ENCODE measurements at regions not wholly inside any gene's neighbourhood (a gene's known extent, or its start where the extent isn't known, plus 50 kb on each side); places are given as distances from the start of the nearest gene placed in this dataset.

DNA sequence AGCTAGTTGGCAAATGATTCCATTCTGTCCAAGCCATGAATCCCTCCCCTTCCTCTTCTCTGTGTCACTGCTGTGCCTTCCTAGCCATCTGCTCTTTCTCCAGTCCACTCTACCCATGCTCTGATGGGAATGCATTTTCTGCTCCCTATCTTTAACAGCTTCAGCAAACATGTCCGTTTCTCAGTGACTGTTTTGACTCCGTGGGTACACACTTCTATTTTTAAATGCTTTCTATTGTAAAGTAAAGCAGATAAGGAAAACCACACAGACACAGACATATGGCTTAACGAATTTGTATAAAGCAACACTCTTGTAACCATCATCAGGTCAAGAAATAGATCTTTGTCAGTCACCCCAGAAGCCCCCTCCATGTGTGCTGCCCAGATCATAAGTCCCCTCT, 72.4 kb upstream of the KLHL13 start:
- no peaks in the 10 kb centered on the region for H3K36me3 ChIP-seq (ENCODE audit: control insufficient read depth, insufficient read depth, low read length)
- TF ChIP-seq, protein P1, sequence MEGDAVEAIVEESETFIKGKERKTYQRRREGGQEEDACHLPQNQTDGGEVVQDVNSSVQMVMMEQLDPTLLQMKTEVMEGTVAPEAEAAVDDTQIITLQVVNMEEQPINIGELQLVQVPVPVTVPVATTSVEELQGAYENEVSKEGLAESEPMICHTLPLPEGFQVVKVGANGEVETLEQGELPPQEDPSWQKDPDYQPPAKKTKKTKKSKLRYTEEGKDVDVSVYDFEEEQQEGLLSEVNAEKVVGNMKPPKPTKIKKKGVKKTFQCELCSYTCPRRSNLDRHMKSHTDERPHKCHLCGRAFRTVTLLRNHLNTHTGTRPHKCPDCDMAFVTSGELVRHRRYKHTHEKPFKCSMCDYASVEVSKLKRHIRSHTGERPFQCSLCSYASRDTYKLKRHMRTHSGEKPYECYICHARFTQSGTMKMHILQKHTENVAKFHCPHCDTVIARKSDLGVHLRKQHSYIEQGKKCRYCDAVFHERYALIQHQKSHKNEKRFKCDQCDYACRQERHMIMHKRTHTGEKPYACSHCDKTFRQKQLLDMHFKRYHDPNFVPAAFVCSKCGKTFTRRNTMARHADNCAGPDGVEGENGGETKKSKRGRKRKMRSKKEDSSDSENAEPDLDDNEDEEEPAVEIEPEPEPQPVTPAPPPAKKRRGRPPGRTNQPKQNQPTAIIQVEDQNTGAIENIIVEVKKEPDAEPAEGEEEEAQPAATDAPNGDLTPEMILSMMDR (IDR thresholded peaks at IDR 0.05; ENCODE audit: insufficient read depth, low read length, poor library complexity, severe bottlenecking) = no peak
- no peak for DNase-seq (ENCODE audit: low read depth)
- H3K27me3 ChIP-seq (ENCODE audit: control insufficient read depth, insufficient read depth, low read length) = no peaks in the 10 kb centered on the region
- no peak overlapping the region for H3K4me3 ChIP-seq (ENCODE audit: low read depth, low read length)

DNA sequence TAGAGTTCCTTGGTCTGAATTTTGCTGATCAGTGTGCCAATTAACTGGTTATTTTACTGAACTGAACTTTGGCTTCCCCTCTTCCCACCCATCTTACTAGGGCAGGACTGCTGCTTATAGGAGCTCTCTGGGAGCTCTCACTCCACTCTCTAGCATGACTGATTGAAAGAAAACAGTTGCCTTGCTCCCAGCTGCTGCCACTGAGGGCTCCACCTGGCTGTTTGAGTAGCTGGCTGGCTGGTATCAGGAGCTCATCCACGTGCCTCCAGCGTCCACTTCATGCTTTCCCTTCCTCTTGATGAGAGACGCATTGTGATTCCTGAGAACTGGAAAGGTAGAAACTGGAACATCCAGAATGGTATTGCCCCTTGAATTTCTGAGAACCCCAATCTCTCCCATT, 73.0 kb upstream of the KLHL13 start:
- no peak for DNase-seq (ENCODE audit: low read depth)
- Histone ChIP-seq H3K4me3 (ENCODE audit: low read depth, low read length) (no peak overlapping the region), H3K36me3 (ENCODE audit: control insufficient read depth, insufficient read depth, low read length) (no peaks in the 10 kb centered on the region), H3K27me3 (ENCODE audit: control insufficient read depth, insufficient read depth, low read length) (no peaks in the 10 kb centered on the region)
- TF ChIP-seq, protein P1 (IDR thresholded peaks at IDR 0.05; ENCODE audit: insufficient read depth, low read length, poor library complexity, severe bottlenecking) = no peak

DNA sequence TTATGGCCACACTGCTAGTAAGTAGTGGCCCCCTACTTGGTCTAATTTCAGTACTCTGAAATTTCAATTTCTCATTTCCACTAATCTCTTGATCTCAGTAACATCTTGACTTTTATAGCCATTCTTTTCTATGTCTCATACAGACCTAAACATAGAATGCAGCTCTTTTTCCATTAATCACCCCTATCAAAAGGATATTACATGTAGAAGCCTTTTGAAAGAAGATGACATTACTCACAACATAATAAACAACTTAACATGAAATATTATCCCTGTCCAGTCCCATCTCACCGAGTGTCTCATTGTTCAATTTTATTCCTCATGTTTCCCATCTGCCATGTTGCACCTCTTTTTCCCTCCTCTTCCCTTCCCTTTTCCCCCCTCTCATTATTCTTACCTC, 81.1 kb upstream of the KLHL13 start:
- H3K36me3 ChIP-seq (ENCODE audit: control insufficient read depth, insufficient read depth, low read length) = no peaks in the 10 kb centered on the region
- TF ChIP-seq, protein P1 (IDR thresholded peaks at IDR 0.05; ENCODE audit: insufficient read depth, low read length, poor library complexity, severe bottlenecking) = no peak
- no peak for DNase-seq (ENCODE audit: low read depth)
- no peak overlapping the region for H3K4me3 ChIP-seq (ENCODE audit: low read depth, low read length)
- no peaks in the 10 kb centered on the region for H3K27me3 ChIP-seq (ENCODE audit: control insufficient read depth, insufficient read depth, low read length)

DNA sequence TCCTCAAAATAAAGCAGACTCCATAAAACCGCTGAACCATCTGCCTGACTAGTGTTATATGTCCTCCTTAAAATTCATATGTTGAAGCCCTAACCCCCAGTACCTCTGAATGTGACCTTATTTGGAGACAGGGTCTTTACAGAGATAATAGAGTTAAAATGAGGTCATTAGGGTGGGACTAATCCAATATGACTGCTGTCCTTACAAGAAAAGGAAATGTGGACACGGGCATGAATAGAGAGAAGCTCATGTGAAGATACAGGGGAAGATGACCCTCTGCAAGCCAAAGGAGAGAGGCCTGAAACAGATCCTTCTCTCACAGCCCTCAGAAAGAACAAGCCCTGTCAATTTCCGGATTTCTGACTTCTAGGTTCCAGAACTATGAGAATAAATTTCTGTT, 82.0 kb upstream of the KLHL13 start:
- no peak for DNase-seq (ENCODE audit: low read depth)
- H3K4me3 ChIP-seq (ENCODE audit: low read depth, low read length) = no peak overlapping the region
- H3K27me3 ChIP-seq (ENCODE audit: control insufficient read depth, insufficient read depth, low read length) = no peaks in the 10 kb centered on the region
- no peaks in the 10 kb centered on the region for H3K36me3 ChIP-seq (ENCODE audit: control insufficient read depth, insufficient read depth, low read length)
- TF ChIP-seq, protein P1 (IDR thresholded peaks at IDR 0.05; ENCODE audit: insufficient read depth, low read length, poor library complexity, severe bottlenecking) = no peak

DNA sequence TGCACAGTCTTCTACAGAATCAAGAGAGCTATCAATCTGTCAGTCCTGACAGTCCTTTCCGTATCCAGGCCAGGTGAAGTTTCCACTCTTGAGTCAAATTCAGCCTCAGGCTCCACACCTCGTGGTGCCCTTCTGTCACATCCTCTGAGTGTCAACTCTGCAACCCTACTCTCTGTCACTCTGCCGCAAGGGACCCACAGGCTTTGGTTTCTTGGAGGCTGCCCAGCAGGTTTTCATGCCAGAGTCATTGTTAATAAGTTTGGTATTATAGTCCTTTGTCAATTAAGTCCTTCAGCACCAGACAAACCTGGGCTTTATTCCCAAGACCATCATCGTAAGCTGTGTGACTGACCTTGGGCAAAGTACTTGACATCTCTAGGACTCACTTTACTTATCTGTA, 83.4 kb upstream of the KLHL13 start:
- Histone ChIP-seq H3K27me3 (ENCODE audit: control insufficient read depth, insufficient read depth, low read length) (no peaks in the 10 kb centered on the region), H3K36me3 (ENCODE audit: control insufficient read depth, insufficient read depth, low read length) (no peaks in the 10 kb centered on the region), H3K4me3 (ENCODE audit: low read depth, low read length) (no peak overlapping the region)
- DNase-seq (ENCODE audit: low read depth) = no peak
- TF ChIP-seq, protein P1 (IDR thresholded peaks at IDR 0.05; ENCODE audit: insufficient read depth, low read length, poor library complexity, severe bottlenecking) = no peak

Data from kidney epithelial cell (primary cell).